Activated CD4-positive, alpha-beta T cell treated with anti-CD3 and anti-CD28 coated beads, Interleukin-10, Interleukin-2, amounts not matched to agents 100 ng/mL and 50 ng/mL, durations not matched to agents 16 hours and 8 hours (primary cell): ENCODE measurements at regions not wholly inside any gene's neighbourhood (a gene's known extent, or its start where the extent isn't known, plus 50 kb on each side); places are given as distances from the start of the nearest gene placed in this dataset.

Source experiments
- DNase-seq: peaks from one replicate; pipeline ENCODE4 v3.0.0-alpha.2; 2020

- no peak for DNase-seq
Measured at GRCh38 chr1:24981631-24982005, 51.5 kb upstream of the RUNX3 start.

GRCh38 chr1:24980836-24981630 is 51.0 kb upstream of the RUNX3 start:
- no peak for DNase-seq
